HuH-7.5 (cell line): ENCODE measurements at regions not wholly inside any gene's neighbourhood (a gene's known extent, or its start where the extent isn't known, plus 50 kb on each side); places are given as distances from the start of the nearest gene placed in this dataset.

Experiments used
- DNase-seq: peaks from one replicate; pipeline ENCODE4 v3.0.0; 2011; ENCODE audit warnings: low spot score

DNA sequence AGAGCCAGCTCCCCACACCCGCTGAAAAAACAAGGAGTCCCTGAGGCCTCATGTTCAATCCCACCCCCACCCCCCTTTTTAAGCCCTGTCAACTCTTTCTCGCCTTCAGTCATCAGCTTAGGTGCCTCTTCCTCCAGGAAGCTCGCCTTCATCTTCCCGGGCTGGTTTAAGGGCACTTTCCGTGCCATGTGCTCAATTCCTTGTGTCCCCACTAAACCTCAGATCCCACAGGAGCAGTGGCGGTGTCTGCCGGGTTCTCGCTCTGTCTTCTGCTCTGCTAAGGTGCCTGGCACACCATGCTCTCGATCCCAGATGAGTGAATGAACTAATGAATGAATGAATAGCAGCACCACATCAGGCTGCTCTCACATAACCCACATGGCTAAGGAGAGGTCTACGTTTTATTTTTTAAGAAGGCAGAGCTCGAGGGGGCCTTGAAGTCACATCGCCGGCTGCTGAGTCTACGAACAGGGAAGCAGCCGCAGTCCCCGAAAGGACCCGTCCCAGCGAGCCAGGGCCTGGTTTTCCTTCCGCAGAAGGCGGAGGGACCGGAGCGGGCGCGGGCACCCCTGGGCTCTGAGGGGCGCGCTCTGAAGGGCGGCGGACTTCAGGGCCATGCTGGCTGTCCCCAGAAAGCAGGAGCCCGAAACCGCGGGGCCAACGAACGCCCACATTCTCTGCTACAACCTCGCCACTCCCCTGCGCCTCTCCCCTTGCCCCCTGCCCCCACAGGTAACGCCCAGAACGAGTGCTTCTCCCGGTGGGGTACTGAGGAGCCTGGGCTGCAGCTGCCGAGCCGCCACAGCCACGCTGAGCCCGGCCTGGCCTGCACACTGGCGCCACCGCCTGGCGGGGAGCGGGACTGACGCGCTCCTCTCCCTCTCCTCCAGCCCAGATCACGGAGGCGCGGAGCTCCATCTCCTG is 73.4 kb upstream of the KCNMA1 start:
- DNase-seq, result peak; percentile 63

DNA sequence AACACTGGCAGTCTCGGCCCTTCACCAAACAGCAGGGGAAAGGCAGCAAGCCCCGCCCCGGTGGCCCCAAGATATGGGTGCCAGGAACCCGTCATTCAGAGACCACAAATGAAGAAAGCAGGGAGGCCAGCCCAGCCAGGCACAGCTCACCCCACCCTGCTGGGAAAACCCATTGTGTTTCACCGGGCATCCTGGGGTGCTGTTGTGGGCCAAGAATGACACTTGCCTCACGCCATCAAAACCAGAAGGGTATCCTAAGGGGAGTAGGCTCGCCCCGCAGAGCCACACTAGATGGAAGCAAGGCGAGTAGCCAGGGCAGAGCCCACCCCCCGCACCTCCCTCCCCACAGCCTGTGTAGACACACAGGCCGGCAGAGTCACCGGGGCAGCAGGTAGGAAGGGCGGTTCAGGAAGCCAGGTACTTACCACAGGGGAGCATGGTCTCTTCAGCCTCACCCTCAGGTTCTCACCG is 72.5 kb upstream of the KCNMA1 start:
- no peak for DNase-seq

DNA sequence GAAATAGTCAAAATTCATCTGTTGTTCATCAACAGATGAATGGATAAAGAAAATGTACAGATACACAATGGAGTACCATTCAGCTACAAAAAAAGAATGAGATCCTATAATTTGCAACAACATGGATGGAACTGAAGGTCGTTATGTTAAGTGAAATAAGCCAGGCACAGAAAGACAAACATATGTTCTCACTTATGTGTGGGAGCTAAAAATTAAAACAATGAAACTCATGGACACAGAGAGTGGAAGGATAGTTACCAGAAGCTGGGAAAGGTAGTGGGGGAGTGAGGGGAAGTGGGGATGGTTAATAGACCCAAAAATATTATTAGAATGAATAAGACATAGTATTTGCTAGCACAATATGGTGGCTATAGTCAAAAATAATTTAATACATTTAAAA is 70.0 kb upstream of the KCNMA1 start:
- DNase-seq, result no peak

DNA sequence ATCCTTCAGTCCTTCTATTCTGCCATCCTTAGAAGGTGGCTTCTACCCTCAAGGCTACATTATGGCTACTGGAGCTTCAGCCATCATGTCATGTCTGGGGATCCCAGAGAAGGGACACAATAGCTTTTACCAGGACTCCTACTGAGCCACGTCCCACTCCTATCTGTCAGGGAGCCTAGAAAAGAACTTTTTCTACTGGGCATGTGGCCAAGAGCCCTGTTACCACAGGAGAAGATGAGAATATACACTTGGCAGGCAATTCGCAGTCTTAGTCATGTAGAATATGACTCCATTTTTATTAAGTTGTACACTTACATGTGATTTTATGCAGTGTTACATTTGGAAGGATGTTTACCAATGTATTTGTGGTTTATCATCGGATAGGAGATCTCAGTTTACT is 64.6 kb upstream of the KCNMA1 start:
- no peak for DNase-seq

DNA sequence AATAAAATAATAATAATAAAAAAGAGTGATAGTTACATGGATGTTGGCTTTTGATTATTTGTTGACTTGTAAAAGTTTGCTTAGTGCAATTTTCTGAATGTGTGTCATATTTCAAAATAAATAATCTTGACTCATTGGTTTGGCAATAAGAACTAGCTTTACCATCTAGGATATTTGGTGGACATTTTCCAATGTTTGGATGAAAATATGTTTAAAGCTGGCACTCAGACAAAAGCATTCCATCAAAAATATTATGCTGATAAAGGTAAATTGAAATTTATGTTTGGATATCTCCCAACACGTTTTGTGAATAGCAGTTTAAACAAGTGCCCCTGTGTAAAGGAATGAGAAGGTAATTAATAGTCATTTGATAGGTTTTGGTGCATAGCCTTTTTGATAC is 62.5 kb upstream of the KCNMA1 start:
- no peak for DNase-seq

DNA sequence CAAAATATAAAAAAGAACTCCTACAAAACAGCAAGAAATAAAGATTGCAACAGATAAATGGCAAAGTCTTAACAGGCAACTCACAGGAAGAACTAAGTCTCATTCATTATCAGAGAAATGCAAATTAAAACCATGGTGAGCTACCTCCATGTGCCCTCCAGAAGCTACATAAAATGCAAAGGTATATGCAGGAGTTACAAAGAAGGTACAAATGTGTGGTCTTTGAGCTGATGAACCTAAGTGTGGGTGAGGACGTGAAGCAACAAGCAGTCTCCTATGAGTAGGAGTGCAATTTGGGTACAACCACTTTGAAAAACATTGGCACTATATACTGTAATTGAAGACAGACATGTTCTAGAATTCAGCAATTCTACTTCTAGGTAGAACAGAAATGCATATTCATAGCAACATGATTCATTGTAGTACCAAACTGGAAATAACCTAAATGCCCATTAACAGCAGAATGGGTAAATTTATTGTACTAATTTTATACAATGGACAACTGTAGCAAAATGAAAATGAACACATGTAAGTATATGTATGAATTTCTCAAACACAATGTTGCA is 61.6 kb upstream of the KCNMA1 start:
- DNase-seq, result no peak

DNA sequence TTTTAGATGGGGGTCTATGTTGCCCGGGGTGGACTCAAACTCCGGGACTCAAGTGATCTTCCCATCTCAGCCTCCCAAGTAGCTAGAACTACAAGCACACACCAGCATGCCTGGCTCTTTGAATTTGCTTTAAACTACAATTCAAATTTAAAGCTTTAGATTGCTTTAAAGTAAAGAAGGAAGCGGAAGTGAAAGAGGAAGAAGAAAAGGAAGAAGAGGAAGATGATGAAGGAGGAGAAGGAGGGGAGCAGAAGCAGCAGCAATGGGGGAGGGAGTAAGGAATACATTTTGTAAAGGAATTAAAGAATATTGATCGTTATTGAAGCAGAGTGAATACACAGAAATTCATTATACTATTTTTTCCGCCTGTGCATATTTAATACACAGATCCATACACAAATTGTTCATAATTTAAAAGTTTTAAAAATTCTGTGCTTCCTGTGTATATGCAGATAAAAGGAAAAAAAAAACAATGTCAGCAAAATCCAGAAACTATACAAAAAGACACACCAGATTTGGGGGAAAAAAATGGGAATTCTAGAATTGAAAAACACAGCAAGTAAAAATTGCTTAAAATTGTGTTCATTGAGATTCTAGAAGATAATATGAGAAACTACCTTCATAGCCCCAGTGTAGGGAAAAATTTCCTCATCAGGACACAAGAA is 60.8 kb upstream of the KCNMA1 start:
- no peak for DNase-seq

DNA sequence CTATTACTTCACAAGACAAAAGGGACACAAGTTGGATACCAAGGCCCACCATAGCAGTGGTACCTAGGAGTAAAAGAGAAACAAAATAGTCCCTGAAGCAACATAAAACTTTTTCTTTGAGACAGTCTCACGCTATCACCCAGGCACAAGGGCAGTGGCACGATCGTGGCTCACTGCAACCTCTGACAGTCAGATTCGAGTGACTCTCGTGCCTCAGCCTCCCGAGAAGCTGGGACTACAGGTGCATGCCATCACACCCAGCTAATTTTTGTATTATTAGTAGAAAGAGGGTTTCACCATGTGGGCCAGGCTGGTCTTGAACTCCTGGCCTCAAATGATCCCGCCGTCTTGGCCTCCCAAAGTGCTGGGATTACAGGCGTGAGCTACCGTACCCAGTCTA is 59.0 kb upstream of the KCNMA1 start:
- no peak for DNase-seq

DNA sequence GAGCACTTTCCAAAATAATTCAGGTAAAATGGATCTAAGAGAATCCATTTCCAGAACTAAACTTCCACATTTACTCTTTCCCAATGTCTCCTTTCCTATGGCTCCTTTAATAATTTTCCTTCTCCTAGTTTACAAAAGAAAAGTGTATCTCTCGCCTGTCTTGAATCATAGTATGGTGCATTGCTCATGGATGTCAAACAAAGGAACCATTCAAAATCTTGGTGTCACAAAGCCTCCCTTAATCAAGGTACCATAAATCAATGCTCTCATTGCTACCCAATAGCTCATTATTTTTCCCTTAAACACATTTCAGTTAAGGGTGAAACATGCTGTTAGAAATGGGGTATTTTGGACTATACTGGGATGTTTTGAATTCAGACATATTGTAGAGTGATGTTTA is 57.6 kb upstream of the KCNMA1 start:
- no peak for DNase-seq

DNA sequence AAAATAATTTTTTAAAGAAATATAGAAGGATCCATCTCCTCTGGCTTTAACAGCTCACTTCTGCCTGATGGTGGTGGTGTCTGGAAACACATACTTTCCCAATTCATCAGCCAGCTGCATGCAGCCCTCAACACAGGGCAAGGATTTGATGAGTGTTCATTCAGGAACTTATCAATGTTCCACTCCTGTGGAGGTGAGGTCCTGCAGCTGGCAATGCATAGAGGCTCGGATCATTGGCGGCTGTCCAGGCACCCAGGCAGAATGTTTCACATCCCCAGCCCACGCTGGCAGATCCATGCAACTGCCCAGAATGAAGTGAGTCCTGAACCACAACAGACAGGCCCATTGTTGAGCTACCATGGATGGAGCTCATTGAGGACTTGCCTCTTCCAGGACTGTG is 55.2 kb upstream of the KCNMA1 start:
- DNase-seq, result no peak

DNA sequence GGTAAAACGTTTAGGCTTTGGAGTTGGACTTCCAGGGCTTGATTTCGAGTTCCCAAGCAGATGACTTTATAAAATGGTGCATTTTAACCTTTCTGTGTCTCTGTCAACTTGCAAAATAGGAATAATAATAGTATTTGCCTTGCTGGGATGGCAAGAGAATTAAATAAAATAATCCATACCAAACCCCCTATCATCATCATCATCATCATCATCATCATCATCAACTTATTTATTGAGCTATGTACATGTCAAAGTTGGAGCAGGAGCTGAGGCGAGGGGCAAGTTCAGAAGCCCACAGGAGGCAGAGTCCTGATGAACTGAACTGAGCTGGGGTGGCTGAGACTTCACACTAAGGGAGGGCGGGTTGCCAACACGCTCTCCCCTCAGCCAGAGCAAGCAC is 51.7 kb upstream of the KCNMA1 start:
- no peak for DNase-seq

DNA sequence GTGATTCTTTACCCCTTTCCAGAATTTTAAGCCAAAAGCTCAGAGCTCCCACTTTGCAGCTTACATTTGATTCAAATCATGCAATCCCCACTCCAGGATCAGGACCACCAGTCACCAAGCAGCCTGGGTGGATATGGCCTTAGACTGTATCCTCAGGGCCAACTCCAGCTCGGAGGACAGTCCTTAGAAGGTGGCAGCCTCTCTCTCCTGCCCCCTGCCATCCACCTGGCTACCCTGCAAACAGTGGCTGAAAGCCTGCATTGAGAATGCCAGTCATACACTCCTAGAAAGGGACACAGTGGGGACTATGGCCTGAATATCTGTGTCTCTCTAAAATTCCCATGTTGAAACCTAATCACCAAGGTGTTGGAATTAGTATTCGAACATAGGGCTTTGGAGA is 50.0 kb upstream of the KCNMA1 start:
- no peak for DNase-seq
